ENCODE measurements at regions not wholly inside any gene's neighbourhood (a gene's known extent, or its start where the extent isn't known, plus 50 kb on each side); places are given as distances from the start of the nearest gene placed in this dataset.

GRCh38 chr13:109355166-109355565 is 431.2 kb downstream of the IRS2 start:
- no peak overlapping the region for H3K27ac ChIP-seq (ENCODE audit: control insufficient read depth, insufficient read depth)
- no peaks in the 10 kb centered on the region for H3K9me3 ChIP-seq (replicated peaks; ENCODE audit: control insufficient read depth, insufficient read depth, low read length)
- ChIA-PET SMC1A (ENCODE audit: uncharacterized antibody, unreplicated experiment) (no interaction called here), RAD21 (ENCODE audit: unreplicated experiment) (no interaction called here), CTCF (interaction anchor here (0.9 kb wide), 1 partner anchor 54 kb away, joined by 3 read pairs; no protein-coding TSS in a partner anchor), POLR2A (interaction anchor here (0.6 kb wide), 1 partner anchor 313 kb away, joined by 4 read pairs; no protein-coding TSS in a partner anchor)
- H3K4me1 ChIP-seq (ENCODE audit: control insufficient read depth, insufficient read depth, low read length): no peaks in the 10 kb centered on the region
- no peak overlapping the region for H3K4me2 ChIP-seq (ENCODE audit: control insufficient read depth, insufficient read depth)
- in situ Hi-C loops (cut with MboI) (no loop called here), intact Hi-C loops (cut with micrococcal nuclease; ENCODE audit: unreplicated experiment) (no loop called here)
- DNase-seq (ENCODE audit: low read depth, low spot score) (no peak), FAIRE-seq (no peak), ATAC-seq (no peak)
- H3K36me3 ChIP-seq (ENCODE audit: control insufficient read depth in 2 of 2, insufficient read depth in 2 of 2, low read length in 1 of 2): no peaks in the 10 kb centered on the region
- no TSS peak for BruUV-seq (replicated peaks)
- H3K79me2 ChIP-seq (ENCODE audit: control insufficient read depth, insufficient read depth, low read length): no peaks in the 10 kb centered on the region
- no peak overlapping the region for H3K9ac ChIP-seq (ENCODE audit: control insufficient read depth, insufficient read depth, low read length)
- no peaks in the 10 kb centered on the region for H3K27me3 ChIP-seq (replicated peaks in 1 of 2; ENCODE audit: control insufficient read depth in 2 of 2, insufficient read depth in 2 of 2, low read length in 1 of 2)
- H3K4me3 ChIP-seq: no peak overlapping the region
- WGBS (ENCODE audit: insufficient coverage, insufficient replicate concordance, low lambda C conversion rate, missing lambda C conversion rate): 16% methylated on average over 4 of the region's 4 CpGs
- no peak overlapping the region for H2AFZ ChIP-seq (ENCODE audit: control insufficient read depth, low read depth, low read length)
- no peaks in the 10 kb centered on the region for H4K20me1 ChIP-seq (ENCODE audit: control insufficient read depth, insufficient read depth)
- TF ChIP-seq ZBTB33 (IDR thresholded peaks at IDR 0.05) (no peak), EP300 (IDR thresholded peaks at IDR 0.05; ENCODE audit: borderline replicate concordance in 1 of 2, control insufficient read depth in 1 of 2, low read depth in 2 of 2, low read length in 2 of 2) (no peak), PRDM15 (CRISPR knock-in tag; IDR thresholded peaks at IDR 0.05) (no peak), SREBF1 (IDR thresholded peaks at IDR 0.05; ENCODE audit: low read length) (no peak), RUNX3 (IDR thresholded peaks at IDR 0.05; ENCODE audit: low read length) (no peak), IRF5 (IDR thresholded peaks at IDR 0.05; ENCODE audit: borderline replicate concordance) (no peak), ZNF217 (IDR thresholded peaks at IDR 0.05) (no peak), ZBTB40 (IDR thresholded peaks at IDR 0.05; ENCODE audit: borderline replicate concordance) (no peak), JUND (IDR thresholded peaks at IDR 0.05; ENCODE audit: low read depth, low read length) (no peak), MTA3 (IDR thresholded peaks at IDR 0.05; ENCODE audit: borderline replicate concordance, low read length) (no peak), NKRF (conservative IDR thresholded peaks at IDR 0.05) (no peak)

Data from GM12878 (cell line).